ENCODE measurements at regions not wholly inside any gene's neighbourhood (a gene's known extent, or its start where the extent isn't known, plus 50 kb on each side); places are given as distances from the start of the nearest gene placed in this dataset.

DNA sequence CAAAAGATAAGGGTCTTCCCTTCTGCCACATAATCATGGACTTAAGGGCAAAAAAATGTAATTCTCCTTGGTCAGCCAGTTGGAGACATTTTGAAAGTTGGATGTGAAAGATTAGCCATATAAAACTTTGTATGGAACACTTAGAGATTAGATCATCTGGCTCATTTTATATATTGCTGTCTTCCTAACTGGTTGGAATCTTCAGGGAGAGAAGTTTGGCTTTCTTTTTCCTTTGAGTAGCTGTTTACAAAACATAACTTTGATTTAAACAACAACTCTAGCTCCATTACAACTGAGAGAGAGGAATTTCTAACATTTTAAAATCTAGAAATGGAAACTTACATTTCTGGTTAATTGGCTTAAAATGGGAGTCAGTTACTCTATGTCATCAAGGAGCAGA, 132.7 kb downstream of the RDH14 start:
- DNase-seq (ENCODE audit: low read depth in 1 of 2, low spot score in 2 of 2) (no peak), FAIRE-seq (no peak)
- POLR2A ChIA-PET (ENCODE audit: partially characterized antibody): no interaction called here
- no peaks in the 10 kb centered on the region for H3K9me3 ChIP-seq (ENCODE audit: insufficient read depth in 2 of 2, low read depth in 1 of 2, low read length in 1 of 2)
- H3K27ac ChIP-seq (ENCODE audit: low read depth, low read length): no peak overlapping the region
- H3K36me3 ChIP-seq (ENCODE audit: control insufficient read depth in 2 of 4, insufficient read depth in 4 of 4, low read length in 3 of 4): no peaks in the 10 kb centered on the region
- H2AK5ac ChIP-seq (ENCODE audit: low read depth, low read length): no peak overlapping the region
- H3K79me2 ChIP-seq (ENCODE audit: control insufficient read depth in 1 of 2, insufficient read depth in 2 of 2, low read length in 2 of 2): no peaks in the 10 kb centered on the region
- H2AFZ ChIP-seq (ENCODE audit: low read length): no peak overlapping the region
- no peak overlapping the region for H2BK120ac ChIP-seq (replicated peaks; ENCODE audit: low read depth, low read length)
- H2BK12ac ChIP-seq (ENCODE audit: low read depth, low read length): no peak overlapping the region
- H4K20me1 ChIP-seq (replicated peaks in 1 of 2; ENCODE audit: control insufficient read depth in 1 of 2, insufficient read depth in 2 of 2, low read length in 2 of 2): no peaks in the 10 kb centered on the region
- H3K4me3 ChIP-seq (ENCODE audit: extremely low read depth in 1 of 4, insufficient read depth in 2 of 4, low read depth in 3 of 4, low read length in 4 of 4): no peak overlapping the region
- H4K5ac ChIP-seq (ENCODE audit: insufficient read length, low read depth, low read length): no peak overlapping the region
- no peaks in the 10 kb centered on the region for H3K27me3 ChIP-seq (replicated peaks in 1 of 4; ENCODE audit: control insufficient read depth in 3 of 4, extremely low read depth in 1 of 4, insufficient read depth in 3 of 4, low read length in 3 of 4)
- CTCF ChIA-PET (ENCODE audit: partially characterized antibody): interaction anchor here (2.2 kb wide), 1 partner anchor 41 kb away, joined by 7 read pairs; no protein-coding TSS in a partner anchor
- H3K79me1 ChIP-seq (ENCODE audit: low read depth, low read length): no peaks in the 10 kb centered on the region
- H3K9ac ChIP-seq (replicated peaks in 1 of 4; ENCODE audit: extremely low read depth in 1 of 4, low read depth in 3 of 4, low read length in 3 of 4): no peak overlapping the region
- H4K8ac ChIP-seq (ENCODE audit: extremely low read depth, insufficient read depth, low read length): no peak overlapping the region
- no peak overlapping the region for H2BK15ac ChIP-seq (ENCODE audit: low read length)
- H2BK5ac ChIP-seq (ENCODE audit: low read depth, low read length): no peak overlapping the region
- H3K56ac ChIP-seq (replicated peaks; ENCODE audit: insufficient read length, low read depth, low read length): no peak overlapping the region
- no peak overlapping the region for H3K4me2 ChIP-seq (ENCODE audit: insufficient read depth in 1 of 2, low read depth in 2 of 2, low read length in 2 of 2)
- no peaks in the 10 kb centered on the region for H3K23me2 ChIP-seq (ENCODE audit: low read depth, low read length)
- no peaks in the 10 kb centered on the region for H3K4me1 ChIP-seq (replicated peaks in 1 of 4; ENCODE audit: control insufficient read depth in 3 of 4, insufficient read depth in 4 of 4, low read length in 3 of 4)
- TF ChIP-seq BACH1 (IDR thresholded peaks at IDR 0.05; ENCODE audit: low read length) (no peak), SRF (IDR thresholded peaks at IDR 0.05; ENCODE audit: low read depth, low read length) (no peak), GTF2F1 (IDR thresholded peaks at IDR 0.05; ENCODE audit: borderline replicate concordance, low read depth, low read length) (no peak), POLR2A (IDR thresholded peaks at IDR 0.05; ENCODE audit: control extremely low read depth in 1 of 2, low read depth in 2 of 2, low read length in 2 of 2) (no peak), KDM4A (IDR thresholded peaks at IDR 0.05; ENCODE audit: low read depth, low read length, severe bottlenecking) (no peak), ZNF274 (IDR thresholded peaks at IDR 0.05; ENCODE audit: borderline replicate concordance, extremely low read depth, low read length) (no peak)
- H3K14ac ChIP-seq (ENCODE audit: insufficient read length): no peak overlapping the region
- no peak overlapping the region for H4K91ac ChIP-seq (replicated peaks; ENCODE audit: insufficient read length, low read length)
- H3K23ac ChIP-seq (ENCODE audit: insufficient read length): no peak overlapping the region
- no peak overlapping the region for H2BK20ac ChIP-seq (ENCODE audit: low read length)
- H3K4ac ChIP-seq (replicated peaks; ENCODE audit: insufficient read length, low read depth, low read length): no peak overlapping the region
- H3K18ac ChIP-seq (ENCODE audit: extremely low read depth, low read length): no peak overlapping the region
